Astrocyte (in vitro differentiated cells and primary cell): ENCODE measurements at regions not wholly inside any gene's neighbourhood (a gene's known extent, or its start where the extent isn't known, plus 50 kb on each side); places are given as distances from the start of the nearest gene placed in this dataset.

ENCODE experiments used
- DNase-seq: peaks from one replicate; pipeline ENCODE4 v3.0.0-alpha.2; 2010; ENCODE audit warnings: low read depth
- FAIRE-seq: peaks from 2 replicates; lab custom pipeline; 2011; peaks lifted over from hg19 to GRCh38; lab: Jason Lieb, UNC
- H2AFZ ChIP-seq: 2 replicates; pipeline ENCODE4 v1.6.0; 2012; ENCODE audit warnings: low read depth, low read length, inconsistent platforms
- H3K27ac ChIP-seq: 2 replicates; pipeline ENCODE4 v1.5.1; 2011; ENCODE audit warnings: low read depth, low read length, inconsistent platforms
- H3K27me3 ChIP-seq: 2 replicates; pipeline ENCODE4 v1.6.0; 2011; ENCODE audit warnings: low read length, inconsistent platforms; ENCODE audit not compliant: insufficient read depth
- H3K36me3 ChIP-seq: 2 replicates; pipeline ENCODE4 v1.5.1; 2011; ENCODE audit warnings: low read length, inconsistent platforms; ENCODE audit not compliant: insufficient read depth
- H3K4me1 ChIP-seq: 2 replicates; pipeline ENCODE4 v1.5.1; 2011; ENCODE audit warnings: low read length, inconsistent platforms; ENCODE audit not compliant: insufficient read depth
- H3K4me2 ChIP-seq: 2 replicates; pipeline ENCODE4 v1.6.0; 2012; ENCODE audit warnings: low read length, inconsistent platforms
- H3K4me3 ChIP-seq: 2 replicates; pipeline ENCODE4 v1.5.1; 2011; ENCODE audit warnings: low read depth, mild to moderate bottlenecking, low read length, inconsistent platforms; ENCODE audit not compliant: insufficient read depth
- H3K79me2 ChIP-seq: 2 replicates; pipeline ENCODE4 v1.6.0; 2012; ENCODE audit warnings: mild to moderate bottlenecking, low read length, inconsistent platforms; ENCODE audit not compliant: insufficient read depth
- H3K9ac ChIP-seq: 2 replicates; pipeline ENCODE4 v1.6.0; 2012; ENCODE audit warnings: mild to moderate bottlenecking, low read length, inconsistent platforms
- H3K9me3 ChIP-seq: 2 replicates; pipeline ENCODE4 v1.5.1; 2012; ENCODE audit warnings: low read depth, mild to moderate bottlenecking, low read length, inconsistent platforms; ENCODE audit not compliant: insufficient read depth
- H4K20me1 ChIP-seq: 2 replicates; pipeline ENCODE4 v1.6.0; 2012; ENCODE audit warnings: low read length, inconsistent platforms; ENCODE audit not compliant: insufficient read depth
- H3K27ac Mint-ChIP-seq: one replicate; pipeline ENCODE4 v1.8.0; 2021; ENCODE audit warnings: mild to moderate bottlenecking, mixed read lengths; ENCODE audit not compliant: unreplicated experiment
- H3K27me3 Mint-ChIP-seq: one replicate; pipeline ENCODE4 v1.8.0; 2021; ENCODE audit warnings: low read depth, mixed read lengths; ENCODE audit not compliant: unreplicated experiment
- H3K36me3 Mint-ChIP-seq: one replicate; pipeline ENCODE4 v1.8.0; 2021; ENCODE audit warnings: low read depth, mixed read lengths; ENCODE audit not compliant: unreplicated experiment
- H3K4me1 Mint-ChIP-seq: one replicate; pipeline ENCODE4 v1.8.0; 2021; ENCODE audit warnings: low read depth, mixed read lengths; ENCODE audit not compliant: unreplicated experiment
- H3K4me3 Mint-ChIP-seq: one replicate; pipeline ENCODE4 v1.8.0; 2021; ENCODE audit warnings: mild to moderate bottlenecking, moderate library complexity, mixed read lengths; ENCODE audit not compliant: unreplicated experiment
- H3K9me3 Mint-ChIP-seq: one replicate; pipeline ENCODE4 v1.8.0; 2021; ENCODE audit warnings: mild to moderate bottlenecking, mixed read lengths; ENCODE audit not compliant: unreplicated experiment
- EZH2 ChIP-seq: IDR thresholded peaks from 2 replicates; pipeline ENCODE4 v1.6.1; 2012; ENCODE audit warnings: mild to moderate bottlenecking, low read length, inconsistent platforms; ENCODE audit not compliant: insufficient read depth
- TF ChIP-seq, protein P1 (sequence below): IDR thresholded peaks from 2 replicates; pipeline ENCODE4 v1.5.1; 2011; ENCODE audit warnings: low read depth, mild to moderate bottlenecking, inconsistent platforms, low read length, moderate library complexity; ENCODE audit not compliant: insufficient read depth

DNA sequence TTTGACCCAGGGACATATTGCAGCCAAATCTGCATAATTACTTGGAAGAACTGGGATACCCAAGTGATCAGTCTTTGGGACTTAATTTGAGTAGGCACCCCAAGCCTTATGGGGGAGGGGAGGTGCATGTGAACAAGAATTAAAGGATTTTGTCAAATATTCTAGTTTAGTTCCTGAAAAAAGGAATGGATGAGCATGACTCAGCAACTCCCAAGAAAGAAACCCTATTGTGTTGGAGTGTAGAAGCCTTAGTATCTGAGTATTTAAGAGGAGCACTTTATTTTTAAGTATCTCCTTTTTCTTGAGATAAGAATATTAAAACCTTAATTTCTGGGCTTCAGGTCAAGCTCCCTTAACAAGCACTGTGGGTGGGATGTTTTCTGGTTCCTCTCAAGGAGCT lies 222.4 kb downstream of the CD47 start:
- no peaks in the 10 kb centered on the region for H3K79me2 ChIP-seq
- Mint-ChIP-seq H3K27me3 (peaks cover 3% of the 10 kb centered on the region), H3K4me1 (peaks cover 2% of the 10 kb centered on the region), H3K9me3 (no peaks in the 10 kb centered on the region), H3K27ac (no peak overlapping the region), H3K4me3 (no peak overlapping the region), H3K36me3 (no peaks in the 10 kb centered on the region)
- H4K20me1 ChIP-seq: no peaks in the 10 kb centered on the region
- no peak overlapping the region for H2AFZ ChIP-seq
- no peak overlapping the region for H3K4me3 ChIP-seq
- no peaks in the 10 kb centered on the region for H3K4me1 ChIP-seq
- no peaks in the 10 kb centered on the region for H3K36me3 ChIP-seq
- no peak overlapping the region for H3K9ac ChIP-seq
- TF ChIP-seq, protein P1, sequence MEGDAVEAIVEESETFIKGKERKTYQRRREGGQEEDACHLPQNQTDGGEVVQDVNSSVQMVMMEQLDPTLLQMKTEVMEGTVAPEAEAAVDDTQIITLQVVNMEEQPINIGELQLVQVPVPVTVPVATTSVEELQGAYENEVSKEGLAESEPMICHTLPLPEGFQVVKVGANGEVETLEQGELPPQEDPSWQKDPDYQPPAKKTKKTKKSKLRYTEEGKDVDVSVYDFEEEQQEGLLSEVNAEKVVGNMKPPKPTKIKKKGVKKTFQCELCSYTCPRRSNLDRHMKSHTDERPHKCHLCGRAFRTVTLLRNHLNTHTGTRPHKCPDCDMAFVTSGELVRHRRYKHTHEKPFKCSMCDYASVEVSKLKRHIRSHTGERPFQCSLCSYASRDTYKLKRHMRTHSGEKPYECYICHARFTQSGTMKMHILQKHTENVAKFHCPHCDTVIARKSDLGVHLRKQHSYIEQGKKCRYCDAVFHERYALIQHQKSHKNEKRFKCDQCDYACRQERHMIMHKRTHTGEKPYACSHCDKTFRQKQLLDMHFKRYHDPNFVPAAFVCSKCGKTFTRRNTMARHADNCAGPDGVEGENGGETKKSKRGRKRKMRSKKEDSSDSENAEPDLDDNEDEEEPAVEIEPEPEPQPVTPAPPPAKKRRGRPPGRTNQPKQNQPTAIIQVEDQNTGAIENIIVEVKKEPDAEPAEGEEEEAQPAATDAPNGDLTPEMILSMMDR: no peak
- no peak for TF ChIP-seq EZH2
- no peaks in the 10 kb centered on the region for H3K27me3 ChIP-seq
- no peak overlapping the region for H3K4me2 ChIP-seq
- no peak overlapping the region for H3K27ac ChIP-seq
- DNase-seq (no peak), FAIRE-seq (no peak)
- H3K9me3 ChIP-seq: no peaks in the 10 kb centered on the region

DNA sequence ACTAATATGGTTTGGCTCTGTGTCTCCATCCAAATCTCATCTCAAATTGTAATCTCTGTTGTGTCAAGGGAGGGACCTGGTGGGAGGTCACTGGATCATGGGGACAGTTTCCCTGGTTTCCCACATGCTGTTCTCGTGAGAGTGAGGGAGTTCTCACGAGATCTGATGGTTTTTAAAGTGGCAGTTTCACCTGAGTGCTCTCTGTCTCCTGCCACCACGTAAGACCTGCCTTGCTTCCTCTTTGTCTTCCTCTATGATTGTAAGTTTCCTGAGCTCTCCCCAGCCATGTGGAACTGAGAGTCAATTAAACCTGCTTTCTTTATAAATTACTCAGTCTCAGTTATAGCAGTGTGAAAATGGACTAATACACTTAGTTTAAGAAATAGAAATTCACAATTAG lies 228.9 kb downstream of the CD47 start:
- no peak for FAIRE-seq

DNA sequence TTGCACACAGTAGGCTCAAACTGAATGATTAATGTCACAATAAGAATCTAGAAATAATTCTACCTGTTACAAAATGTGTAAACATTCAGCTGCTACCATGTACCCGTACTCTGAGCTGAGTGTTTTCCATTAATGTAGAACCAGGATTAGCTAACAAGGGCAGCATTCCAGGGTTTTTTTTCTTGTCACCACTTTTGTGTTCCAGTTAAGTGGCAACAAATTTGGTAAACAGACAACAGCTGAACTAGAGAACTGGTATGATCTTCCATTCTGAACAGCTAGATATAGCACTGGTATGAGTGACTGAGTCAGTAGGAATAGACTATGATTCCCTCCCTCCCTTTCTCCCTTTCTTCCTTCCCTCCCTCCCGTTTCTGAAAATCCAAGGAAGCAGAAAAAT lies 229.4 kb downstream of the CD47 start:
- no peak overlapping the region for H3K27ac Mint-ChIP-seq
- no peaks in the 10 kb centered on the region for H3K9me3 ChIP-seq
- FAIRE-seq: no peak

More for the DNA sequence above, 228.9 kb downstream of the CD47 start:
- H3K27me3 Mint-ChIP-seq: peaks cover 7% of the 10 kb centered on the region
- no peaks in the 10 kb centered on the region for H3K9me3 Mint-ChIP-seq
- H3K4me2 ChIP-seq: no peak overlapping the region
- H3K4me1 ChIP-seq: no peaks in the 10 kb centered on the region
- H3K9me3 ChIP-seq: no peaks in the 10 kb centered on the region
- TF ChIP-seq, protein P1: no peak
- no peak for TF ChIP-seq EZH2
- no peaks in the 10 kb centered on the region for H3K4me1 Mint-ChIP-seq
- no peaks in the 10 kb centered on the region for H4K20me1 ChIP-seq
- no peak overlapping the region for H3K4me3 ChIP-seq
- no peak overlapping the region for H3K27ac ChIP-seq
- H2AFZ ChIP-seq: no peak overlapping the region
- no peaks in the 10 kb centered on the region for H3K79me2 ChIP-seq
- H3K27me3 ChIP-seq: no peaks in the 10 kb centered on the region
- no peak overlapping the region for H3K9ac ChIP-seq
- H3K4me3 Mint-ChIP-seq: no peak overlapping the region
- H3K36me3 Mint-ChIP-seq: no peaks in the 10 kb centered on the region
- H3K27ac Mint-ChIP-seq: no peak overlapping the region
- DNase-seq: no peak
- H3K36me3 ChIP-seq: no peaks in the 10 kb centered on the region

More for the DNA sequence above, 229.4 kb downstream of the CD47 start:
- no peaks in the 10 kb centered on the region for H3K9me3 Mint-ChIP-seq
- H2AFZ ChIP-seq: no peak overlapping the region
- TF ChIP-seq, protein P1: no peak
- TF ChIP-seq EZH2: no peak
- no peaks in the 10 kb centered on the region for H3K4me1 ChIP-seq
- no peaks in the 10 kb centered on the region for H3K4me1 Mint-ChIP-seq
- no peaks in the 10 kb centered on the region for H3K79me2 ChIP-seq
- no peaks in the 10 kb centered on the region for H3K36me3 Mint-ChIP-seq
- no peak overlapping the region for H3K27ac ChIP-seq
- no peak overlapping the region for H3K4me3 Mint-ChIP-seq
- H3K4me2 ChIP-seq: no peak overlapping the region
- H3K36me3 ChIP-seq: no peaks in the 10 kb centered on the region
- no peak overlapping the region for H3K4me3 ChIP-seq
- peaks cover 4% of the 10 kb centered on the region for H3K27me3 Mint-ChIP-seq
- no peaks in the 10 kb centered on the region for H4K20me1 ChIP-seq
- H3K9ac ChIP-seq: no peak overlapping the region
- DNase-seq: no peak
- no peaks in the 10 kb centered on the region for H3K27me3 ChIP-seq
